ENCODE measurements at regions not wholly inside any gene's neighbourhood (a gene's known extent, or its start where the extent isn't known, plus 50 kb on each side); places are given as distances from the start of the nearest gene placed in this dataset.
"Not testable (repeated sequence)": the region's sequence is repeated elsewhere in the genome, so short reads cannot be mapped to it uniquely, and the experiment has no call there.

GRCh38 chr5:18433336-18433735, 799.1 kb downstream of the TAF11L14 start:
- intact Hi-C loops (cut with micrococcal nuclease): no loop called here
- no peaks in the 10 kb centered on the region for H3K27me3 Mint-ChIP-seq
- no peaks in the 10 kb centered on the region for H3K36me3 Mint-ChIP-seq (ENCODE audit: low read depth)
- no peak overlapping the region for H3K4me3 Mint-ChIP-seq
- H3K4me1 Mint-ChIP-seq (ENCODE audit: low read depth): no peaks in the 10 kb centered on the region
- H3K9me3 Mint-ChIP-seq: peaks cover 12% of the 10 kb centered on the region
- H3K27ac Mint-ChIP-seq: no peak overlapping the region

DNA sequence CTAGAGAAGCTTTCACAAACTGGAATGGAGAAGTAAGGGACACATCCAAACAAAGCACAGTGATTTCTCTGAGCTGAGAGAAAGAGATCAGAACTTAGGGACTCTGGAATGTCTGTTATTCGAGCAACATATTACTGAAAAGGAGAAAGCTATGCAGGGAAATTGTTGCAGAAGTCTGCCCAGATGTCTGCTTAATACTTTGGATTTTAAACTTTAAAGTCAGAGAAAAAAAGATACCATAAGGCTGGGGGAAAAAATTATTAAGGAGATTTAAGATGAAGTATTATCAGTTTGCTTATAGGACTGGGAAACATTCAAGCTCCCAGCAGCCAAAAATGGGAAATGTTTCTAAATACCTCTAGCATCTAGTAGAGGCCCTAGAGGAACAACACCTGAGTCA, 803.9 kb downstream of the TAF11L14 start:
- H3K4me1 Mint-ChIP-seq (ENCODE audit: low read depth): no peaks in the 10 kb centered on the region
- H3K36me3 Mint-ChIP-seq (ENCODE audit: low read depth): no peaks in the 10 kb centered on the region

GRCh38 chr5:18455521-18455920, 821.3 kb downstream of the TAF11L14 start:
- no peaks in the 10 kb centered on the region for H3K4me1 Mint-ChIP-seq (ENCODE audit: low read depth)
- intact Hi-C loops (cut with micrococcal nuclease): no loop called here
- no peaks in the 10 kb centered on the region for H3K9me3 Mint-ChIP-seq
- no peak overlapping the region for H3K4me3 Mint-ChIP-seq
- no peaks in the 10 kb centered on the region for H3K36me3 Mint-ChIP-seq (ENCODE audit: low read depth)
- no peak overlapping the region for H3K27ac Mint-ChIP-seq
- no peaks in the 10 kb centered on the region for H3K27me3 Mint-ChIP-seq

More for the DNA sequence above, 803.9 kb downstream of the TAF11L14 start:
- H3K4me3 Mint-ChIP-seq: no peak overlapping the region
- intact Hi-C loops (cut with micrococcal nuclease): no loop called here
- H3K27me3 Mint-ChIP-seq: no peaks in the 10 kb centered on the region
- H3K27ac Mint-ChIP-seq: no peak overlapping the region
- H3K9me3 Mint-ChIP-seq: no peaks in the 10 kb centered on the region

DNA sequence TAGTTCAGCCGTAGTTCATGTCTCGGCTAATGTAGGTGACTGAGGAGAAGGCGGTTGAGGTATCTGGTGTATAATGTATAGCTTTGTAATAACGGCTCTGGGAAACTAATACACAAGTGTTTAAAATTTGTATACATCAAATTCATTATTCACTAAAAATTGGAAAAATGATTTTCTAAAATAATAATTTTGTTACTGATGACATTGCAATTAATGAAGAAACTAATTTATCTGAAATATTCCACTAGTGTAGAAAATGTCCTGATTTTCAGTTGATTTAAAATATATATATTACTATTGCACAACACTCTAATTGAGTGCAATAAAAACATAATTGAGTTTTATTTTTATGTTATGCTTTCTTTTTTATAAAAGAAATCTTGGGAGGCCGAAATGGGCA, 823.0 kb downstream of the TAF11L14 start:
- Mint-ChIP-seq H3K9me3 (no peaks in the 10 kb centered on the region), H3K4me1 (ENCODE audit: low read depth) (no peaks in the 10 kb centered on the region), H3K36me3 (ENCODE audit: low read depth) (no peaks in the 10 kb centered on the region), H3K4me3 (no peak overlapping the region), H3K27me3 (no peaks in the 10 kb centered on the region), H3K27ac (no peak overlapping the region)
- intact Hi-C loops (cut with micrococcal nuclease): no loop called here

DNA sequence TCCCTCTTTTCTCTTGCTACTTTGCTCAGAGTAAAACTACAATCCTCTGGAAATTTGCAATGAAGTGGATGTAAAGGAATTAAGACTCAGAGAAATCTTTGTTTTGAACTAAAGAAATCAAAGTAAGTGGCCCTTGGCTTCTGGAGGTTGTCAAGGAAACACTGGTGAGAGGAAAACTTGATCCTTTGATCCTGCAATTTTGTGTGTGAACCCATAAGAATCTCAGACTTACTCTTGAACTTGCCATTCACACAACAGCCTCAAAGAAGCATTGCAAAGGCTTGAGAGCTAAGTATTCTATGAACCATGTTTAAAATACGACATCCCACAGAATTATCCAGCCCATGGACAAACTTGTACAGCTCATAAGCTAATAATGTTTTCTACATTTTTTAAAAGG, 827.5 kb downstream of the TAF11L14 start:
- H3K27ac Mint-ChIP-seq: no peak overlapping the region
- no peaks in the 10 kb centered on the region for H3K9me3 Mint-ChIP-seq
- H3K4me1 Mint-ChIP-seq (ENCODE audit: low read depth): no peaks in the 10 kb centered on the region
- no peaks in the 10 kb centered on the region for H3K36me3 Mint-ChIP-seq (ENCODE audit: low read depth)
- intact Hi-C loops (cut with micrococcal nuclease): no loop called here
- no peaks in the 10 kb centered on the region for H3K27me3 Mint-ChIP-seq
- H3K4me3 Mint-ChIP-seq: no peak overlapping the region

GRCh38 chr5:18465833-18466681, 831.8 kb downstream of the TAF11L14 start:
- Mint-ChIP-seq H3K4me1 (ENCODE audit: low read depth) (no peaks in the 10 kb centered on the region), H3K27ac (no peak overlapping the region), H3K27me3 (no peaks in the 10 kb centered on the region), H3K9me3 (no peaks in the 10 kb centered on the region), H3K4me3 (no peak overlapping the region), H3K36me3 (ENCODE audit: low read depth) (no peaks in the 10 kb centered on the region)
- intact Hi-C loops (cut with micrococcal nuclease): loop anchor here (1.0 kb wide), 1 partner anchor 232 kb away; no protein-coding TSS in a partner anchor

- Mint-ChIP-seq H3K27ac (no peak overlapping the region), H3K36me3 (ENCODE audit: low read depth) (no peaks in the 10 kb centered on the region), H3K27me3 (no peaks in the 10 kb centered on the region), H3K9me3 (no peaks in the 10 kb centered on the region), H3K4me3 (no peak overlapping the region), H3K4me1 (ENCODE audit: low read depth) (no peaks in the 10 kb centered on the region)
- intact Hi-C loops (cut with micrococcal nuclease): loop anchor here (1.0 kb wide), 1 partner anchor 232 kb away; no protein-coding TSS in a partner anchor
Observed at GRCh38 chr5:18466731-18467130, 832.5 kb downstream of the TAF11L14 start.

GRCh38 chr5:18471791-18472190, 837.5 kb downstream of the TAF11L14 start:
- not testable (repeated sequence) for H3K4me1 Mint-ChIP-seq (ENCODE audit: low read depth); H3K9me3 Mint-ChIP-seq; H3K36me3 Mint-ChIP-seq (ENCODE audit: low read depth); H3K27me3 Mint-ChIP-seq; H3K27ac Mint-ChIP-seq; H3K4me3 Mint-ChIP-seq
- intact Hi-C loops (cut with micrococcal nuclease): loop anchor here (2.0 kb wide), 1 partner anchor 215 kb away; no protein-coding TSS in a partner anchor

GRCh38 chr5:18483451-18483850, 849.2 kb downstream of the TAF11L14 start:
- no peak overlapping the region for H3K27ac Mint-ChIP-seq
- H3K36me3 Mint-ChIP-seq (ENCODE audit: low read depth): no peaks in the 10 kb centered on the region
- H3K4me1 Mint-ChIP-seq (ENCODE audit: low read depth): no peaks in the 10 kb centered on the region
- H3K27me3 Mint-ChIP-seq: no peaks in the 10 kb centered on the region
- H3K4me3 Mint-ChIP-seq: no peak overlapping the region
- no peaks in the 10 kb centered on the region for H3K9me3 Mint-ChIP-seq
- intact Hi-C loops (cut with micrococcal nuclease): no loop called here

DNA sequence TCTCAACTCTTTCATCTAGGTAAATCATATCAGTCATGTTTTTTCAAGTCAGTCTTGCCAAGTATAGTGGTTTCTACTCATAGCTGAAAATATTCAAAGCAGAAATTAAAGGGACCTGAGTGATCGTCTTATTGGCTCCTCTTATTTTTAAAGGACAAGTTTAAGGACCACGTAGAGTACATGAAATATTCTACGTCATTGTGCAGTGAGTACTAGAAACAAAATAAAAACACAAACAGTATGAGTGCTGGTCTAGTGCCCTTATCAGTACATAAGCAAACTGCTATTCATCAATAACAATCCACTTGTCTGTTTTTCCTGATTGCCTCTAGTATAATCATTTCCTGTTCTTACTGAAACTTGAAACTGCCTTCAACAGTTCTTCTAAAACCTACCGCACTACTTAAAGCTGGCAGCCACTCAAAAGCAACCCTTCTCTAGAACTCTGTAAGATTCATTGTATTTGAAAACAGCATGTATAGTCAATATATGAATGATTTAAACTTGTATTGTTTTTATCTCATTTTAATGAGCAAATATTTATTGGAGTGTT, 853.7 kb downstream of the TAF11L14 start:
- intact Hi-C loops (cut with micrococcal nuclease): no loop called here
- Mint-ChIP-seq H3K36me3 (ENCODE audit: low read depth) (no peaks in the 10 kb centered on the region), H3K27ac (no peak overlapping the region), H3K4me3 (no peak overlapping the region), H3K27me3 (no peaks in the 10 kb centered on the region), H3K9me3 (peaks cover 11% of the 10 kb centered on the region), H3K4me1 (ENCODE audit: low read depth) (no peaks in the 10 kb centered on the region)

DNA sequence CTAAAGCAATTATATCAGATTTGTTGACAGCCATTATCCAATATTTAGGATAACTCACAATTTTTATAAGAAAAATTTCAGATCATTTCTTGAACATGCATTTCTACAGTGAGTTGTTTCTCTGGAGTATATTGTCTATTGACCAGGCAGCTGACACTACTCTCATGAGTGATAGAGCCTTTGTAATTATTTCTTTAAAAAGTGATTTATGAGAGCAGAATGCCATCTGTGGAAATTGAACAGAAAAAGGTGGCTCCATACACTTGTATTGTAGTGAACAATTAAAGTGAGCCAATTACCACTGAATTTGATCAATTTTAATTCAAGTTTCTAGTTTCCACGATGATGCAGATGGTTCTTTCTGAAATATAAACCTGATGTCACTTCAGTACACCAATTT, 855.4 kb downstream of the TAF11L14 start:
- peaks cover 17% of the 10 kb centered on the region for H3K9me3 Mint-ChIP-seq
- no peak overlapping the region for H3K4me3 Mint-ChIP-seq
- no peaks in the 10 kb centered on the region for H3K36me3 Mint-ChIP-seq (ENCODE audit: low read depth)
- H3K4me1 Mint-ChIP-seq (ENCODE audit: low read depth): no peaks in the 10 kb centered on the region
- H3K27ac Mint-ChIP-seq: no peak overlapping the region
- no peaks in the 10 kb centered on the region for H3K27me3 Mint-ChIP-seq
- intact Hi-C loops (cut with micrococcal nuclease): no loop called here

- intact Hi-C loops (cut with micrococcal nuclease): no loop called here
- H3K27me3 Mint-ChIP-seq: no peaks in the 10 kb centered on the region
- H3K27ac Mint-ChIP-seq: no peak overlapping the region
- H3K9me3 Mint-ChIP-seq: peaks cover 25% of the 10 kb centered on the region
- no peaks in the 10 kb centered on the region for H3K36me3 Mint-ChIP-seq (ENCODE audit: low read depth)
- H3K4me1 Mint-ChIP-seq (ENCODE audit: low read depth): no peaks in the 10 kb centered on the region
- no peak overlapping the region for H3K4me3 Mint-ChIP-seq
Observed at GRCh38 chr5:18491349-18491748, 857.1 kb downstream of the TAF11L14 start.

GRCh38 chr5:18495157-18495556, 860.9 kb downstream of the TAF11L14 start:
- Mint-ChIP-seq H3K4me1 (ENCODE audit: low read depth) (no peaks in the 10 kb centered on the region), H3K4me3 (no peak overlapping the region), H3K27me3 (no peaks in the 10 kb centered on the region), H3K36me3 (ENCODE audit: low read depth) (no peaks in the 10 kb centered on the region), H3K9me3 (peaks cover 41% of the 10 kb centered on the region), H3K27ac (no peak overlapping the region)
- intact Hi-C loops (cut with micrococcal nuclease): no loop called here

- Mint-ChIP-seq H3K4me1 (ENCODE audit: low read depth) (no peaks in the 10 kb centered on the region), H3K36me3 (ENCODE audit: low read depth) (no peaks in the 10 kb centered on the region), H3K27me3 (no peaks in the 10 kb centered on the region), H3K9me3 (peaks cover 41% of the 10 kb centered on the region), H3K27ac (no peak overlapping the region), H3K4me3 (no peak overlapping the region)
- intact Hi-C loops (cut with micrococcal nuclease): no loop called here
Observed at GRCh38 chr5:18496041-18496440, 861.8 kb downstream of the TAF11L14 start.
